PC-3 (cell line): ENCODE measurements at regions not wholly inside any gene's neighbourhood (a gene's known extent, or its start where the extent isn't known, plus 50 kb on each side); places are given as distances from the start of the nearest gene placed in this dataset.

Source experiments
- ATAC-seq: fragments of 200-7000 bp; cut with Tn5 transposase; 2 replicates; pipeline ENCODE4 v1.9.1; 2020; ENCODE audit warnings: mild to moderate bottlenecking, moderate library complexity
- BruUV-seq: library from RNA; stranded (reverse); fragments of 400-500 nt; replicated peaks from 2 replicates; lab custom pipeline; 2021; lab: Mats Ljungman, UMichigan
- CTCF ChIA-PET: fragments of 300-600 bp; sonication (Branson Sonifier 250); formaldehyde crosslinking; loops from one replicate; lab custom pipeline; 2022; ENCODE audit warnings: antibody characterized with exemption; lab: Charles Lee
- POLR2A ChIA-PET: fragments of 300-600 bp; sonication (Branson Sonifier 250); formaldehyde crosslinking; loops from one replicate; lab custom pipeline; 2022; ENCODE audit warnings: antibody characterized with exemption; ENCODE audit not compliant: unreplicated experiment; lab: Charles Lee
- DNase-seq: peaks from one replicate; pipeline ENCODE4 v3.0.0-alpha.2; 2015
- H2AFZ ChIP-seq: fragments of 300-600 bp; sonication (generic); 2 replicates; pipeline ENCODE4 v1.6.0; 2016; ENCODE audit warnings: antibody characterized with exemption, low read length
- H3F3A ChIP-seq: fragments of 300-600 bp; sonication (generic); one replicate; pipeline ENCODE4 v1.6.0; 2017; ENCODE audit warnings: antibody characterized with exemption, low read length, control low read depth, mild to moderate bottlenecking; ENCODE audit not compliant: unreplicated experiment
- H3K27ac ChIP-seq: fragments of 300-600 bp; sonication (generic); 2 replicates; pipeline ENCODE4 v1.5.1; 2016; ENCODE audit warnings: mild to moderate bottlenecking, low read length
- H3K27me3 ChIP-seq: fragments of 300-600 bp; sonication (generic); 2 replicates; pipeline ENCODE4 v1.6.1; 2016; ENCODE audit warnings: low read length, mixed read lengths
- H3K36me3 ChIP-seq: fragments of 300-600 bp; sonication (generic); 2 replicates; pipeline ENCODE4 v1.6.1; 2016; ENCODE audit warnings: low read depth, mixed run types, low read length, mixed read lengths
- H3K4me1 ChIP-seq: fragments of 300-600 bp; sonication (generic); 2 replicates; pipeline ENCODE4 v1.5.1; 2016; ENCODE audit warnings: low read length; ENCODE audit not compliant: insufficient read depth
- H3K4me2 ChIP-seq: fragments of 300-600 bp; sonication (generic); 2 replicates; pipeline ENCODE4 v1.6.0; 2016; ENCODE audit warnings: low read length
- H3K4me3 ChIP-seq: fragments of 300-600 bp; sonication (generic); 2 replicates; pipeline ENCODE4 v1.5.1; 2016; ENCODE audit warnings: mild to moderate bottlenecking, low read length, mixed read lengths
- H3K79me2 ChIP-seq: fragments of 300-600 bp; sonication (generic); 2 replicates; pipeline ENCODE4 v1.6.1; 2017; ENCODE audit warnings: low read length, mixed read lengths
- H3K9ac ChIP-seq: fragments of 300-600 bp; sonication (generic); 2 replicates; pipeline ENCODE4 v1.6.0; 2016; ENCODE audit warnings: mild to moderate bottlenecking, low read length
- H3K9me2 ChIP-seq: fragments of 300-600 bp; sonication (generic); replicated peaks from 2 replicates; pipeline ENCODE4 v1.6.1; 2016; ENCODE audit warnings: mixed run types, low read length, mixed read lengths
- H3K9me3 ChIP-seq: fragments of 300-600 bp; sonication (generic); 2 replicates; pipeline ENCODE4 v1.6.1; 2016; ENCODE audit warnings: low read length, mixed read lengths
- H4K20me1 ChIP-seq: fragments of 300-600 bp; sonication (generic); 2 replicates; pipeline ENCODE4 v1.6.1; 2016; ENCODE audit warnings: low read length, mixed read lengths
- CTCF ChIP-seq: fragments of 300-600 bp; sonication (generic); conservative IDR thresholded peaks from 2 replicates; pipeline ENCODE4 v1.5.1; 2017; ENCODE audit warnings: antibody characterized with exemption, low read depth, mild to moderate bottlenecking, low read length
- EZH2 ChIP-seq: fragments of 300-600 bp; sonication (generic); IDR thresholded peaks from one replicate; pipeline ENCODE4 v1.6.1; 2017; ENCODE audit warnings: antibody characterized with exemption, mild to moderate bottlenecking, low read length; ENCODE audit not compliant: unreplicated experiment
- EZH2phosphoT487 ChIP-seq: fragments of 300-600 bp; sonication (generic); IDR thresholded peaks from 2 replicates; pipeline ENCODE4 v1.6.1; 2018; ENCODE audit warnings: mild to moderate bottlenecking, antibody characterized with exemption, low read length, borderline replicate concordance
- intact Hi-C: fragments of 100-400 bp; cut with micrococcal nuclease; formaldehyde crosslinking; loops from 2 replicates; pipeline ENCODE4 v1.9.0; 2023

DNA sequence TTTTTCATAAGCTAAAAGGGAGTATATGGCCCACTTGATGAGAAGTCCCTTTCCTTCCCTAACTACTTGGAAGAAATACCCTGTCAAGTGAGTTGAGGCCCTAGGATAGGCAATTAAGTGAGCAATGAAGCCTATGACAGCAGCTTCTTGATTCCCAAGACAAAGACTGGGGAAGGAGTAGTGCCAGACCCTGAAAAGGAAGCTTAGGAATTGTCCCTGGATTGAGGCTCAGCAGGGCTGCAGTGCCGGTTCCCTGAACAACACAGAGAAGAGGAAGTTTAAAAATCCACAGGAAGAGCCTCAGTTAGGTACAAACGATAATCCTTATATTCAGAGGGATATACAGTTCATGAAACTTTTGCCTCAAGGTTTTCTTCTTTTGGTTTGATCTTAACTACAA is 61.8 kb upstream of the RAD23B start:
- Histone ChIP-seq H4K20me1 (no peaks in the 10 kb centered on the region), H3K36me3 (no peaks in the 10 kb centered on the region), H3K4me1 (peaks cover 6% of the 10 kb centered on the region; the same call in 1 of the 2 replicates), H3K79me2 (no peaks in the 10 kb centered on the region), H3F3A (no peaks in the 10 kb centered on the region), H3K9me3 (no peaks in the 10 kb centered on the region), H3K4me2 (no peak overlapping the region), H3K27ac (no peak overlapping the region), H3K4me3 (no peak overlapping the region), H2AFZ (no peak overlapping the region), H3K9ac (no peak overlapping the region), H3K9me2 (no peaks in the 10 kb centered on the region), H3K27me3 (no peaks in the 10 kb centered on the region)
- CTCF ChIA-PET = no interaction called here
- POLR2A ChIA-PET = no interaction called here
- intact Hi-C loops = no loop called here
- ATAC-seq (no peak), DNase-seq (no peak)
- BruUV-seq = no TSS peak
- TF ChIP-seq EZH2phosphoT487 (no peak), EZH2 (no peak), CTCF (no peak)

DNA sequence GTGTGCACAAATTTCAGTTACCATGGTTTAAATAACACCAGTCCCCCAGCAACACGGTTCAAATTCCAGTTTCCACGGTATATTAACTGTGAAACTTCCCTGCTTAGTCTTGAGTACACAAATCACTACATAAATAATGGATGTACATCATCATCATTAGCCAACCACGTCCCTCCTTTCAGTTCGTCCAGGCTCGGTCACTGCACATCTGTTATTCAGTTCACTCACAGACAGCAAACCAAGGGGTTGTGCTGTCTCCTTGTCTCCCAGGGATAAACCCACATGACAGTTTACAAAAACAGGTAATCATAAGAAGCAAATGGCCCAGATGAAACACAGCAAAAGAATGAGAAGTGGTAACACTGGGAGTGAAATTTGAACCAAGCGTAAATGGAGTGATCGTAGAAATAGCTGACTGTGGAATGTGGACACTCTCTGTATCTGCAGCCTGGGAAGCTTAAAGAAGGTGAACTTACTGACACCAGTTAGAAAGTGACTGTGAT is 61.0 kb upstream of the RAD23B start:
- H3K4me2 ChIP-seq = no peak overlapping the region
- H3K27ac ChIP-seq = no peak overlapping the region
- H3K4me1 ChIP-seq = peaks cover 6% of the 10 kb centered on the region; the same call in 1 of the 2 replicates
- no peaks in the 10 kb centered on the region for H3K36me3 ChIP-seq
- H2AFZ ChIP-seq = no peak overlapping the region
- no TSS peak for BruUV-seq
- ATAC-seq = no peak
- no peak for TF ChIP-seq EZH2
- TF ChIP-seq CTCF = no peak
- ChIA-PET CTCF (no interaction called here), POLR2A (no interaction called here)
- H3K9me3 ChIP-seq = no peaks in the 10 kb centered on the region
- no peak overlapping the region for H3K4me3 ChIP-seq
- no peaks in the 10 kb centered on the region for H3K79me2 ChIP-seq
- intact Hi-C loops = no loop called here
- H3K27me3 ChIP-seq = no peaks in the 10 kb centered on the region
- H4K20me1 ChIP-seq = no peaks in the 10 kb centered on the region
- H3K9ac ChIP-seq = no peak overlapping the region
- H3K9me2 ChIP-seq = no peaks in the 10 kb centered on the region
- no peaks in the 10 kb centered on the region for H3F3A ChIP-seq
- DNase-seq = no peak

DNA sequence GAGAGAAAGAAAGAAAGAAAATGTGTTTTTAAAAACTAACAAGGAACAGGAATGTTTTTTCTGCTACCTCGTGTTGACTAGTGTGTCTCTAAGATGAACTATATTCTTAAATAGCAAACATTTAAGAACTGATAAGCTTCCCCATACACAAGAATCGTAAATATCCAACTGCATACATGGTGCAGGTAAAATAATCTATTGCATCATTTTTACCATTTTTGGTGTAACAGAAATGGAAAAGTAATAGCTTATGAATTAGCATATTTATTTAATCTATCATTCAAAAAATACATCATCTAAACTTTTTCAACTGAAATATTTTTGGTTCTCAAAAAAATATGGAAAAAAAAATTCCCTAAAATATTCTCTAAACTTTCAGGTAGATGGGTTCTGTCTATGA is 59.7 kb upstream of the RAD23B start:
- Histone ChIP-seq H2AFZ (no peak overlapping the region), H3K9me2 (no peaks in the 10 kb centered on the region), H3K27ac (no peak overlapping the region), H3K4me3 (no peak overlapping the region), H3K4me1 (peaks cover 6% of the 10 kb centered on the region; the same call in 1 of the 2 replicates), H3K36me3 (no peaks in the 10 kb centered on the region), H3K9ac (no peak overlapping the region), H4K20me1 (no peaks in the 10 kb centered on the region), H3K79me2 (no peaks in the 10 kb centered on the region), H3F3A (no peaks in the 10 kb centered on the region), H3K9me3 (no peaks in the 10 kb centered on the region), H3K4me2 (no peak overlapping the region), H3K27me3 (no peaks in the 10 kb centered on the region)
- ATAC-seq = no peak
- no peak for DNase-seq
- no TSS peak for BruUV-seq
- POLR2A ChIA-PET = interaction anchor here (0.6 kb wide), 1 partner anchor 290 kb away, joined by 5 read pairs; no protein-coding TSS in a partner anchor
- CTCF ChIA-PET = no interaction called here
- intact Hi-C loops = no loop called here
- TF ChIP-seq EZH2 = no peak
- TF ChIP-seq EZH2phosphoT487 = no peak
- TF ChIP-seq CTCF = no peak
